B cell (primary cell): ENCODE measurements at regions not wholly inside any gene's neighbourhood (a gene's known extent, or its start where the extent isn't known, plus 50 kb on each side); places are given as distances from the start of the nearest gene placed in this dataset.

ENCODE experiments used
- ATAC-seq: fragments of 200-7000 bp; cut with Tn5 transposase; one replicate; pipeline ENCODE4 v1.10.0; 2021; ENCODE audit warnings: low read depth, mild to moderate bottlenecking, moderate number of reproducible peaks, moderate library complexity
- CTCF ChIA-PET: fragments of 350-600 bp; sonication (Branson Sonifier 250); formaldehyde crosslinking; loops from one replicate; lab custom pipeline; 2021; ENCODE audit warnings: antibody characterized with exemption, inconsistent platforms; lab: Charles Lee
- POLR2A ChIA-PET: fragments of 350-600 bp; sonication (Branson Sonifier 250); formaldehyde crosslinking; loops from one replicate; lab custom pipeline; 2021; ENCODE audit warnings: antibody characterized with exemption; lab: Charles Lee
- DNase-seq: peaks from one replicate; pipeline ENCODE4 v3.0.0; 2013
- H2AFZ ChIP-seq: 2 replicates; pipeline ENCODE4 v1.6.1; 2012; ENCODE audit warnings: mild to moderate bottlenecking, low read depth, low read length; ENCODE audit not compliant: insufficient read depth, poor library complexity, severe bottlenecking
- H3K27ac ChIP-seq, 2 donors: 1 replicate in 1 of 2; 2 replicates in 1 of 2; pipeline ENCODE4 v1.5.1; 2012 to 2013; ENCODE audit warnings: low read length in 2 of 2, mild to moderate bottlenecking in 2 of 2, moderate library complexity in 1 of 2
- H3K27me3 ChIP-seq, 4 experiments: fragments of 200-600 bp in 1 of 4; sonication (generic) in 1 of 4; replicated peaks in 1 of 4; 1 replicate in 2 of 4; 2 replicates in 2 of 4; pipeline versions ENCODE4 v1.6.1 to v1.7.0; 2013 to 2016; ENCODE audit warnings: low read length in 3 of 4, mild to moderate bottlenecking in 2 of 4, mixed read lengths in 1 of 4, moderate library complexity in 1 of 4; ENCODE audit not compliant: insufficient read depth in 4 of 4, control insufficient read depth in 3 of 4; ENCODE audit errors: control extremely low read depth in 1 of 4
- H3K36me3 ChIP-seq, 2 experiments: replicated peaks in 1 of 2; 1 replicate in 1 of 2; 2 replicates in 1 of 2; pipeline versions ENCODE4 v1.6.1 to v1.7.1; 2013; ENCODE audit warnings: low read length in 1 of 2; ENCODE audit not compliant: insufficient read depth in 2 of 2, control insufficient read depth in 1 of 2; ENCODE audit errors: control extremely low read depth in 1 of 2, extremely low read depth in 1 of 2
- H3K4me1 ChIP-seq, 2 donors: fragments of 200-600 bp in 1 of 2; sonication (generic) in 1 of 2; 1 replicate in 1 of 2; 2 replicates in 1 of 2; pipeline versions ENCODE4 v1.5.1 to v1.6.1; 2013 to 2017; ENCODE audit warnings: low read length in 2 of 2; ENCODE audit not compliant: control insufficient read depth in 2 of 2, insufficient read depth in 2 of 2
- H3K4me2 ChIP-seq: replicated peaks from 2 replicates; pipeline ENCODE3; 2012; ENCODE audit warnings: mild to moderate bottlenecking, low read depth, low read length; ENCODE audit not compliant: poor library complexity, severe bottlenecking
- H3K4me3 ChIP-seq, 5 experiments: fragments of 200-600 bp in 1 of 5; sonication (generic) in 1 of 5; 1 replicate in 3 of 5; 2 replicates in 2 of 5; pipeline versions ENCODE4 v1.5.1 to v1.7.0; 2011 to 2016; ENCODE audit warnings: low read length in 4 of 5, mild to moderate bottlenecking in 4 of 5, low read depth in 2 of 5, control low read depth in 1 of 5, moderate library complexity in 1 of 5; ENCODE audit not compliant: insufficient read depth in 1 of 5; ENCODE audit errors: control extremely low read depth in 1 of 5, extremely low read depth in 1 of 5
- H3K79me2 ChIP-seq: fragments of 200-600 bp; sonication (generic); one replicate; pipeline ENCODE4 v1.6.0; 2016; ENCODE audit warnings: low read length; ENCODE audit not compliant: control insufficient read depth, insufficient read depth
- H3K9ac ChIP-seq: fragments of 200-600 bp; sonication (generic); 2 replicates; pipeline ENCODE4 v1.6.1; 2017; ENCODE audit warnings: mild to moderate bottlenecking, low read length, moderate library complexity
- H3K9me3 ChIP-seq, 3 donors: one replicate each; pipeline versions ENCODE4 v1.6.1 to v1.7.1; 2013; ENCODE audit warnings: low read length in 2 of 3; ENCODE audit not compliant: control insufficient read depth in 2 of 3, insufficient read depth in 1 of 3; ENCODE audit errors: control extremely low read depth in 1 of 3
- H4K20me1 ChIP-seq: 2 replicates; pipeline ENCODE4 v1.6.0; 2012; ENCODE audit warnings: mild to moderate bottlenecking, low read length; ENCODE audit not compliant: insufficient read depth, control insufficient read depth, poor library complexity, severe bottlenecking
- H3K27ac Mint-ChIP-seq: one replicate; pipeline ENCODE4 v1.8.0; 2021; ENCODE audit warnings: mixed read lengths
- H3K27me3 Mint-ChIP-seq: one replicate; pipeline ENCODE4 v1.8.0; 2021; ENCODE audit warnings: mixed read lengths
- H3K4me1 Mint-ChIP-seq: one replicate; pipeline ENCODE4 v1.8.0; 2021; ENCODE audit warnings: mixed read lengths
- H3K4me3 Mint-ChIP-seq: one replicate; pipeline ENCODE4 v1.8.0; 2021; ENCODE audit warnings: mixed read lengths
- H3K9me3 Mint-ChIP-seq: one replicate; pipeline ENCODE4 v1.8.0; 2022; ENCODE audit warnings: mixed read lengths; ENCODE audit not compliant: insufficient read depth
- EZH2 ChIP-seq: IDR thresholded peaks from 2 replicates; pipeline ENCODE4 v1.6.1; 2012; ENCODE audit warnings: borderline replicate concordance, low read depth, mild to moderate bottlenecking, moderate library complexity, low read length; ENCODE audit not compliant: insufficient read depth, poor library complexity, severe bottlenecking
- WGBS: methylation state at CpG from one replicate; pipeline ENCODE4 v1.1.5; 2013; ENCODE audit warnings: missing lambda C conversion rate; ENCODE audit not compliant: insufficient coverage; 5-methylcytosine and 5-hydroxymethylcytosine counted together
- intact Hi-C: fragments of 100-400 bp; cut with micrococcal nuclease; formaldehyde crosslinking; loops from one replicate; pipeline ENCODE4 v1.10.0; 2022
- TF ChIP-seq, protein P1 (sequence below): fragments of 200-600 bp; IDR thresholded peaks from one replicate; pipeline ENCODE4 v1.8.0; 2022; ENCODE audit warnings: antibody characterized with exemption, mild to moderate bottlenecking

DNA sequence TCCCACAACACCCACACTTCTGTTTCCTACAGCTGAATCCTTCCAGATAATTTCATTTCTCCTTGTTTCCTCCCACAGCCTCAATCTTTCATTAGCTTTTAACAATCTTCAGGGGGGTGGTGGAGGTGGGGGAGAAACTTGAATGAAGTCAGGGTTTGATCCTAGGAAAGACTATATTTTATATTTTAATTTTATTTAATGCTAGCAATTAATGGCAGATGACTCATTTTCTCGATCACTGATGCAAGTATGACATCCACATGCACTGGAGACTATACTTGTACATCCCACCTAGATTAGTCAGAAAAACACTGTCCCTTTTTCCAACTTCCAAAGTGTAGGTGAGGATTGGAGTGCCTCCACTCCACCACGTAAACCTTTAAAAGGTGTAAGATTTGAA is 1181.3 kb upstream of the AUTS2 start:
- DNase-seq, result no peak
- no peaks in the 10 kb centered on the region for H3K27me3 ChIP-seq
- no peak overlapping the region for H3K9ac ChIP-seq
- H3K36me3 ChIP-seq, result no peaks in the 10 kb centered on the region
- ChIA-PET CTCF (no interaction called here), POLR2A (no interaction called here)
- H2AFZ ChIP-seq, result no peak overlapping the region
- ATAC-seq, result no peak
- no peak overlapping the region for H3K4me3 ChIP-seq
- intact Hi-C loops, result no loop called here
- H3K9me3 ChIP-seq, result peaks cover 0 to 10% (median 4%) of the 10 kb centered on the region in 3 donors
- H4K20me1 ChIP-seq, result no peaks in the 10 kb centered on the region
- no CpG with 5 or more reads among the region's 2 CpGs for WGBS
- no peaks in the 10 kb centered on the region for H3K79me2 ChIP-seq
- no peak overlapping the region for H3K4me3 Mint-ChIP-seq
- H3K4me1 ChIP-seq, result no peaks in the 10 kb centered on the region
- H3K9me3 Mint-ChIP-seq, result peaks cover 7% of the 10 kb centered on the region
- H3K27ac Mint-ChIP-seq, result no peak overlapping the region
- H3K27ac ChIP-seq, result no peak overlapping the region
- H3K27me3 Mint-ChIP-seq, result no peaks in the 10 kb centered on the region
- no peaks in the 10 kb centered on the region for H3K4me1 Mint-ChIP-seq
- H3K4me2 ChIP-seq, result no peak overlapping the region
- TF ChIP-seq, protein P1, sequence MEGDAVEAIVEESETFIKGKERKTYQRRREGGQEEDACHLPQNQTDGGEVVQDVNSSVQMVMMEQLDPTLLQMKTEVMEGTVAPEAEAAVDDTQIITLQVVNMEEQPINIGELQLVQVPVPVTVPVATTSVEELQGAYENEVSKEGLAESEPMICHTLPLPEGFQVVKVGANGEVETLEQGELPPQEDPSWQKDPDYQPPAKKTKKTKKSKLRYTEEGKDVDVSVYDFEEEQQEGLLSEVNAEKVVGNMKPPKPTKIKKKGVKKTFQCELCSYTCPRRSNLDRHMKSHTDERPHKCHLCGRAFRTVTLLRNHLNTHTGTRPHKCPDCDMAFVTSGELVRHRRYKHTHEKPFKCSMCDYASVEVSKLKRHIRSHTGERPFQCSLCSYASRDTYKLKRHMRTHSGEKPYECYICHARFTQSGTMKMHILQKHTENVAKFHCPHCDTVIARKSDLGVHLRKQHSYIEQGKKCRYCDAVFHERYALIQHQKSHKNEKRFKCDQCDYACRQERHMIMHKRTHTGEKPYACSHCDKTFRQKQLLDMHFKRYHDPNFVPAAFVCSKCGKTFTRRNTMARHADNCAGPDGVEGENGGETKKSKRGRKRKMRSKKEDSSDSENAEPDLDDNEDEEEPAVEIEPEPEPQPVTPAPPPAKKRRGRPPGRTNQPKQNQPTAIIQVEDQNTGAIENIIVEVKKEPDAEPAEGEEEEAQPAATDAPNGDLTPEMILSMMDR, result no peak
- TF ChIP-seq EZH2, result no peak

DNA sequence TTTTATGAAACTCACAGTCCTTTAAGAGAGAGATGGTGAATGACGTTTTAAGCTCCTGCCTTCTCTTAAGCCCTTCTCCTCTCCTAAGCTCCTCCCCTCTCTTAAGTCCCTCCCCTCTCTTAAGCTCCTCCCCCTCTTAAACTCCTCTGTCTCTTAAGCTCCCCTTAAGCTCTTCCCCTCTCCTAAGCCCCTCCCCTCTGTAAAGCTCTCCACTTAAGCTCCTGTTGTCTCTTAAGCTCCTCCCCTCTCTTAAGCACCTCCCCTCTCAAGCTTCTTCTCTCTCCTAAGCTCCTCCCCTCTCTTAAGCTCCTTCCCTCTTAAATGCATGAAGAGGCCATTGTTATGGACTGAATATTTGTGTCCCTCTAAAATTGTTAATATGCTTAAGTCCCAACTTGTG is 1180.6 kb upstream of the AUTS2 start:
- CTCF ChIA-PET, result no interaction called here
- no peak overlapping the region for H3K27ac Mint-ChIP-seq
- Histone ChIP-seq H3K4me3 (no peak overlapping the region), H3K36me3 (no peaks in the 10 kb centered on the region), H3K27me3 (no peaks in the 10 kb centered on the region), H3K27ac (no peak overlapping the region), H3K4me2 (no peak overlapping the region), H3K9ac (no peak overlapping the region), H3K79me2 (no peaks in the 10 kb centered on the region), H2AFZ (no peak overlapping the region), H3K4me1 (no peaks in the 10 kb centered on the region), H3K9me3 (peaks cover 0 to 14% (median 4%) of the 10 kb centered on the region in 3 donors), H4K20me1 (no peaks in the 10 kb centered on the region)
- ATAC-seq, result no peak
- intact Hi-C loops, result no loop called here
- no peaks in the 10 kb centered on the region for H3K27me3 Mint-ChIP-seq
- no peak for DNase-seq
- H3K9me3 Mint-ChIP-seq, result peaks cover 7% of the 10 kb centered on the region
- POLR2A ChIA-PET, result no interaction called here
- WGBS, result no CpG with 5 or more reads among the region's 1 CpG
- TF ChIP-seq, protein P1, result no peak
- TF ChIP-seq EZH2, result no peak
- no peak overlapping the region for H3K4me3 Mint-ChIP-seq
- H3K4me1 Mint-ChIP-seq, result no peaks in the 10 kb centered on the region
